ENCODE measurements at regions not wholly inside any gene's neighbourhood (a gene's known extent, or its start where the extent isn't known, plus 50 kb on each side); places are given as distances from the start of the nearest gene placed in this dataset.

- TF ChIP-seq POLR2A (IDR thresholded peaks at IDR 0.05; ENCODE audit: low read depth) (no peak), POLR2AphosphoS5 (IDR thresholded peaks at IDR 0.05) (no peak), CTCF (IDR thresholded peaks at IDR 0.05) (no peak), EP300 (IDR thresholded peaks at IDR 0.05) (no peak)
Observed at GRCh38 chr2:167871286-167871685, 376.1 kb downstream of the STK39 start.

Measured in esophagus muscularis mucosa (tissue), 4 donors.